ENCODE measurements at regions not wholly inside any gene's neighbourhood (a gene's known extent, or its start where the extent isn't known, plus 50 kb on each side); places are given as distances from the start of the nearest gene placed in this dataset.

DNA sequence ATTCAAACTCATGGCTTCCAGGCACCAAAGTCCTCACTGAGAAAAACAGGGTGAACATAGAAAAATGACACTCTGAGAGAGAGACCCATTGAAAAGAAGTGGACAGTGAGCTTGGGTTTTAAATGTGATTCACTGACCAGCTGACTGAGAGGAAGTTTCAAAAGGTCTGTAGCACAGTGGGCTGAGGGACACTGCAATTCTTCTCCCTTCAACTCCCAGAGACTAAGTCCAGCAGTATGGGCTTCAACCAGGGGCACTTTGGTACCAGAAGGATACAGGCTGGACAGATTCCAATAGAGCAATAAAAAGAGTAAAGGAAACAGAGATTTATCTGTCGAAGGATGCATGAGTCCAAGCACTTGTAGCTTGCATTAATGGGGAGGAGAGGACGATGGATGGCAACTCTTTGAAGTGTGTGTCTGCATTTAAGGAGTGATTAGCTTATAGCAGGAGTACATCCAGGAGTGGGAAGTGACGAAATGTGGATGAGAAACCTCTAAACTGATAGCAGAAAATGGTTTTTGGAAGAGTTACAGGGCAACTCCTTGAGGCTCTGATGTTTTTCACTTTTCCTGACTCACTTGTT lies 117.0 kb upstream of the ANKRD55 start:
- no peak for DNase-seq (ENCODE audit: low read depth in 2 of 2)

DNA sequence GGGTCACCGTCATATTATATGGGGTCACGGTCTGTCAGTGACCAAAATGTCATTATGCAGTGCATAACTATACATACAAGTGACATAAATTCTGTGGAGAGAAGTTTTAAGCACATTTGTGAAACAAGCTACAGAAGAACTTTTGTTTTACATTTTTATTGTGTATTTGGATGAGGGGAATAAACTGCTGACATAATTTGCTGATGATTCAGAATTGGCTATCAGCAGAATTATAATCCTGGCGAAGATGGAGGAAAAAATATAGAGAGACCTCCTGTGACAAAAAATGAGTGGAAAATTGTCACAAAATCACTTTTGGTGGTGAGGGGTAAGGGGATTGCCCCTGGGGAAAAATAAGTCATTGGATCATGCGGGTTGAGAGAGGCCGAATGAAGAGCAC lies 116.3 kb upstream of the ANKRD55 start:
- DNase-seq (ENCODE audit: low read depth in 2 of 2), result no peak

DNA sequence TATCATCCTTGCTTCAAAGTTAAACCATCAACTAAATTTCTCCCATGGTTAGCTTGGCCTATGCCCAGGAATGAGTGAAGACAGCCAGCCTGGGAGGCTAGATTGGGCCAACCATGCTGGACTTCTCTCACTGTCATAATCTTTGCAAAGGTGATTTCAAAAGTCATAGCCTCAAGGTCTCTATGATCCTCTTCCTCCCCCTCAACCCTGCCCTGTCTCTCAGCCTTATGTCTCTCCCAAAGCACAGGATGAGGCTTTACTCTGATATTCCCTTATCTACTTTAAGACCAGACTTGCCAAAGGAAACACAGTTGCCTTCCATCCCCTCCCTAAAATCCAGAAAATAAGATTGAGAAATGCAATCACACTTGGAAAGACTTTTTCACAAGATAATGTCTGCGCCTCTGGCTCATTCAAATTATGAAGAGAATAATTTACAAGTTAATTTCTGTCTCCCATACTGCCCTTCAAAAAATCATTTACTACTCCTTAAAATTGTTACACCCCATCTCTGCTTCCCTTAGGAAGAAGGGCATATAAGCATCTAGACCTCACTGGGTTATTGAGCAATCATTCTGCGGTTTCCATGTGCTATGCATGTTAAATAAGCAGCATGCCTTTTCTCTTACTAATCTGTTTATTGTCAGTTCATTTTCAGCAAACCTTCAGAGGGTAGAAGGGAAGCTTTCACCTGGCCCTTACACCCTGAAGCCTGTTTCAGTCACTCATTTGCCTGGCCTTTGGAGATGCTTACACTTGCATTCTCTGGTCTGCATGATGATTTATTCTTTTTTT lies 113.8 kb upstream of the ANKRD55 start:
- no peak for DNase-seq (ENCODE audit: low read depth in 2 of 2)

DNA sequence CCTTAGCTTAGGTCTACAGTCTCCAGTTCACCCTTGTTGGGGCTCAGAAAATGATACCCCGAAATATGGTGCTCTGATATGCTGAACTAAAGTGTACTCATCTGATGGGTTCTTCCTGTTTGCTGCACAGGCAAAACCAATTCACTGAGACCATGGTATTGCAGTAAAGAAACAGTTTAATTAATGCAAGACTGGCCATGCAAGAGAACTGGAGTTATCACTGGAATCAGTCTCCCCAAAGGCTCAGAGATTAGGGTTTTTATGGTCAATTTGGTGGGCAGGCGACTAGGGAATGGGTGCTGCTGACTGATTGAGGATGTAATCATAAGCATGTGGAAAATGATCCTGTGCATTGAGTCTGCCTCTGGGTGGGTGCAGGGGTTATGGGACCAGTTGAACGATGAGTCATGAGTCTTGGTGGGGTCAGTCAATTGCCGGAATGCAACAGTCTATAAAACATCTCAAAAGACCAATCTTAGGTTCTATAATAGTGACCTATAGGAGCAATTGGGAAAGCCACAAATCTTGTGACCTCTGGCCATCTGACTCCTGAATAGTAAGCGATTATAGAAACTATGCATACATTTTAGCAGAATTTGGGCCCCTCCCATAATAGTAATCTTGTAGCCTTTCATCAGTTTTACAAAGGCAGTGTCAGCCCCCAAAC lies 113.0 kb upstream of the ANKRD55 start:
- DNase-seq (ENCODE audit: low read depth in 2 of 2), result no peak

DNA sequence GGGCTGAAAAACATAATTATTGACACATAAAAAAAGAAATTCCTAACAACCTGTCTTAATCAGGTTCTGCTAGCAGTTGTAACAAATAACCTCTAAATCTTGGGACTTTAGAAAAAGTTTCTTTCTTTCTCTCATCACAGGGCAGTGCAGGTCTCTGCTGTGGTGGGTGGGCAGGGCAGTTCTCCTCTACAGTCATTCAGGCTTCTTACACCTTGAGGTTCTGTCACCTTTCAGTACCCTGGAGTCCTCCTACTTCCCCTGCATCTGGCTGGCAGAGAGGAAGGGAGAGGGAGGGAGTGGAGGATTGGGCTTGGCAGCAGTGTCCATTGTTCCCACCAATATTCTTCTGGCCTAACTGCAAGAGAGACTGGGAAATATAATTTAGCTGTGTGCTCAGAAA lies 112.2 kb upstream of the ANKRD55 start:
- DNase-seq (ENCODE audit: low read depth in 2 of 2), result no peak

DNA sequence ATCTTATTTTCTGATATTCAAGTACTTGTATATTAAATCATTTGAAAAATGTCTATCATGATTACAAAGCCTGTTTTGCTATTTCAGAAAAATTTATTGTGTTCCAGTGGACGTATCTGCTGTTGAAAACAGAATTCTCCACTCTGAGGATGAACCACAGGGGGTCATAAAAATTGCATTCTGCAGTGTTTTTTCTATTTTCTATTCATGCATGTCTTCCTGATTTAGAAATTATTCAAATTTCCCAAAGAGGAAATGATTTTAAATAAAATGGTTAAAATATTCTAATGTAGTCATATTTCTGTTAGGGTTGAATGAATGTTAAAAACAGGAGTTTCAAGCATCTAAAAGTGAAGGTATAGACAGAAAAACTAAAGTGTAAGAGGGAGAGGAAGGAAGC lies 111.5 kb upstream of the ANKRD55 start:
- DNase-seq (ENCODE audit: low read depth in 2 of 2), result no peak

DNA sequence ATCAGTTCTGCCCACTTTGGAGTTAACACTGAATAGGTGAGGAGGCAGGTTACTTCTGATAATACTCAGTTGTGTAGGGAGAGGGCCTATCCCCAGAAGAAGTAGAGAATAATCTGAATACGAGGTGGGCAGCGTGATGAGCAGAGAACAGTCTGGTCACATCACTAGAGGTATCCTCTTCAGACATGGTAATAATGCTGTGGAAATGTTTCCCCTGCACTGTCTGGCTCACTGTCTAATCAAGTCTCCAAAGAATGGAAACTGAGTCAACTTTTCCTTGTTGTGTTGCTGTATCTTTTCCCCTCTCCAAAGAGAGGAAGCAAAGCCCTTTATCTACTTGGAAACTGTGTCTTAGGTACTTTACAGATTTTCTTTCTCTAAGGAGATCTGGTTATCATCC lies 110.9 kb upstream of the ANKRD55 start:
- no peak for DNase-seq (ENCODE audit: low read depth in 2 of 2)

DNA sequence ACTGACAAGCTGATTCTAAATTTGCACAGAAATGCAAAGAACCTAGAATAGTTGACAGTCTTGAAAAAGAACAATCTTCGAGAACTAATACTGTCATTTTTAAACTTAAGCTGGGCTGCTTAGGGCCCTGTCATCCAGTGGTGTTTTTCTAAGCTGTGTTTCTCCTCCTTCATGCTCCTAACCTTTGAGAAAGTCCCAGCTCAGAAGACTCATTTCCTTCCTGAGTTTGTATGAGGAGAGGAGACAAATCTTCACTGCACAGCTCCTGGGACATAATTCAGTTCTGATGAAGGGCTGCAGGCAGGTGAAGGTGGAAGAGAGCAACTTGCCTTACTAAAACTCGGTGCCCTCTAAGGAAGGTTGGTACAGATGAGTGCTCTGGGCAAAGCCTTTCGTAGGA lies 109.5 kb upstream of the ANKRD55 start:
- DNase-seq (ENCODE audit: low read depth in 2 of 2), result no peak

DNA sequence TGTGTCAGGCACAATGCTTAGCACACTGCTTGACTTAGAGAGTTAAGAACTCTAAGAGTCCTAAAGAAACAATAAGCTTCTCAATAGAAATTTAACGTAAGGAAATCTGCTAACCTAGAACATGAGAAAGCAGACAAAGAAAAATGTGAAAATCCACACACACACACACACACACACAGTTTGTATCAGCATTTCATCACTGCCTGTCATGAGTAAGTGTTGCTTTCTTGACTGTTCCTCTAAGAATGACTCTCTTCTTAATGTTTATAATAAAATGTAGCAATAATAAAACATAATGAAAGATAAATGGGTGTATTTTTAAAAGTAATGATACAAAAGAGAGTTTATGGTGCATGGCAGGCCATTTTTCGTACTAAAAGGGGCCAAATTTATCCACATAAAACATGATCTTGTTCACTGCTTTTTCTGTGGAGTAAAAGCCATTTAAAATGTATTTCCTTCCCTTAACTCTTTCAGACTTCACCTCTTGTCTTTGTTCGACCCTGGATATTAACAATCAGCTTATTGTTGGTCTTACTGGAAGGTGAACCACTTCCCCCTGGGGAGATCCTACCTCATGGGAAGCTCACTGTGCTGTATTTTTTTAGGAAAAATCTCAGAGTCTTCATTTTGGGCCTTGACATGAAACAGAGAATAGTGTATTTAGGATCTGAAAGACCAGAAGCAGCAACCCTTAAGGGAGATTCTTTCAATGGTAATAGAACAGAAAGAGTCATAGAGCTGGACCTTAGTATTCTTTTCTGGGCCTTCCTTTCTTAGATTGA lies 107.3 kb upstream of the ANKRD55 start:
- DNase-seq (ENCODE audit: low read depth in 2 of 2), result no peak

DNA sequence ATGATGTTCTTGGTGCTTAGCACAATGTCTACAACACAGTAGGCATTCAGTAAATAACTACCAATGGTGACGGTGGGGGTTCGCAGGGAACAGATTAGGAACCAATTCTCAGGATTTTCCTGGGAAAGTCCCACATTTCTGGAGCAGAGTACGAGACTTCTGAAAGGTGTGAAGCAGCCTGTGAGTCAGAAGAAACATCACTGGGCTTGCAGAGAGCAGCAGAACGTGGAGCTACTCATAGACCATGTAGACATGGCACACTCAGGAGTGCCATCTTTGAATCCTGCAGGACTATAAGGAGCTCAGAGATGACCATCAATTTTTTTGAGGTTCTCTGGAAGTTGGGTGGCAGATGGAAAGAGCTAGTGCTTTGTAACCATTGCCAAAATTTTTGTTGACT lies 106.6 kb upstream of the ANKRD55 start:
- no peak for DNase-seq (ENCODE audit: low read depth in 2 of 2)

DNA sequence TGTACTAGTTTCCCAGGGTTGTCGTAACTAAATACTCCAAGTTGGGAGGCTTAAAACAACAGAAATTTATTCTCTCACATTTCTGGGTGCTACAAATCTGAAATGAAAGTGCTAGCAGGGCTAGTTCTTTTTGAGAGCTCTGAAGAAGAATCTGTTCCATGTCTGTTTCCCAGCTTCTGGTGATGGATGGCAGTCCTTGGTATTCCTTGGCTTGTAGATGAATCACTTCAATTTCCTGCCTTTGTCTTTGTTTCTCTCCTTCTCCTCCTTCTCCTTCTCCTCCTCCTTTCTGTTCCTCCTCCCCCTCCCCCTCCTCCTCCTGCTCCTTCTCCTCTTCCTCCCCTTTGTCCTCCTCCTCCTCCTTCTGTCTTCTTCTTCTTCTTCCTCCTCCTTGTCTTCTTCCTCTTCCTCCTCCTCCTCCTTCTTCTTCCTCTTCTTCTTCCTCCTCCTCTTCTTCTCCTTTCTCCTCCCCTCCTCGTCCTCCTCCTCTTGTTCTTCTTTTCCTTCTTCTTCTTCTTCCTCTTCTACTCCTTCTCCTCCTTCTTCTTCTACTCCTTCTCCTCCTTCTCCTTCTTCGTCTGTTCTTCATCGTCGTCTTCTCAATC lies 104.7 kb upstream of the ANKRD55 start:
- no peak for DNase-seq (ENCODE audit: low read depth in 2 of 2)

DNA sequence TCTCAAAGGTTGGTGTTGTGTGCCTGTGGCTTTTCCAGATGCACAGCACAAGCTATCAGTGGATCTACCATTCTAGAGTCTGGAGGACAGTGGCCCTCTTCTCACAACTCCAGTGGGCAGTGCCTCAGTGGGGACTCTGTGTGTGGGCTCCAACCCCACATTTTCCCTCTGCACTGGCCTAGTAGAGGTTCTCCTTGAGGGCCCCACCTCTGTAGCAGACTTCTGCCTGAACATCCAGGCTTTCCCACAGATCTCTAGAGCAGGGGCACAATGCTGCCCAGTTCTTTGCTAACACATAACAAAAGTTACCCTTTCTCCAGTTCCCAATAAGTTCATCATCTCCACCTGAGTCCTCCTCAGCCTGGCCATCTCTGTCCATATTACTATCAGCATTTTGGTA lies 102.1 kb upstream of the ANKRD55 start:
- no peak for DNase-seq (ENCODE audit: low read depth in 2 of 2)

DNA sequence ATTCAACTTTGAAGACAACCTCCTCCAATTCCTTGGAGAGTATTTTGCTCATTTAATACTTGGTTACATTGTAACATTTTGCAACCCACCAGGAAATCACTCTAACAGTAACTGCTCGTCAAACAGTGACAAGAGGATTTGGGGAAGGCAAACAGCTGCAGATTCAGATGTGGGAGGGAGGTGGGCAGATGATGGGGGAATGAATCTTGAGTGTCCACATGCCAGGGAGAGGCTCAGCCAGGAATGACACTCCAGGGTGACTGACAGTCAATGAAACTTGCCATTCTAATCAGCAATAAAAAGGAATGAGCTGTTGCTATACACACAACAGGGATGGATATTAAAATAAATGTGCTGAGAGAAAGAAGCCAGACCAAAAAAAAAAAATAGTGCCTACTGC lies 97.7 kb upstream of the ANKRD55 start:
- DNase-seq (ENCODE audit: low read depth in 2 of 2), result no peak

DNA sequence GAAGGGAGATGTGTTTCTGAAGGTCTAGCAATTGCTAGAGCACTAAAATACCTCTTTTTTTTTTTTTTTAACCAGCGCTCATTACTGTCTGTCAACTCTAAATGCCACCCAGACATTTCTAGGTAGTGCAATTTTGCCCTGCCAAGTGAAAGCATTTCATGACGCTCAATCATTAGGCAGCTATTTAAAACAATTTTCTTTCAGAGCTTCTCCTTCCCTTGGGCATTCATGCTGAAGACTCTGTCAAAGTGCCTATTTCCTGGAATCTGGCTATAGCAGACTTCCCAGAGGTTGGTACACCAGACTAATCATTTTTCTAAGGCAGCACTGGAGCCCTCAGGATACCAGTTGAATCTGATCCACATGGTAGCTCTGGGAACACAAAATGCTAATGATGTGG lies 97.0 kb upstream of the ANKRD55 start:
- no peak for DNase-seq (ENCODE audit: low read depth in 2 of 2)

DNA sequence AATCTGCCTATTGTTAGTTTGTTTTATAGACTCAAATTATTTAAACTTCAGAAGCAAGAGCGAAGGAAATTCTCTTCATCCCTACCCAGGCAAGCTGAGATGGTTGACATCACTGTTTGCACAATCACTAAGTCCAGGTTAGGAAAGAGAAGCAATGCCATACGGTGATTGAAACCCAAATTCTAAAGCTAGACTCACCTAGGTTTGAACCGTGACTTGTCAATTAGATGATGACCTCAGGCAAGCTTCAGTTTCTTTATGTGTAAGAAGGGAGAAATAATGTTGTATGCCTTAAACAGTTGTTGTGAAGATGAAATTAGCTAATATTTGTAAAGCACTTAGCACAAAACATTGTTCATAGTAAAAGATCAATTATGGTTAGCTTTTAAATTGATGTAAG lies 96.5 kb upstream of the ANKRD55 start:
- DNase-seq (ENCODE audit: low read depth in 2 of 2), result no peak

DNA sequence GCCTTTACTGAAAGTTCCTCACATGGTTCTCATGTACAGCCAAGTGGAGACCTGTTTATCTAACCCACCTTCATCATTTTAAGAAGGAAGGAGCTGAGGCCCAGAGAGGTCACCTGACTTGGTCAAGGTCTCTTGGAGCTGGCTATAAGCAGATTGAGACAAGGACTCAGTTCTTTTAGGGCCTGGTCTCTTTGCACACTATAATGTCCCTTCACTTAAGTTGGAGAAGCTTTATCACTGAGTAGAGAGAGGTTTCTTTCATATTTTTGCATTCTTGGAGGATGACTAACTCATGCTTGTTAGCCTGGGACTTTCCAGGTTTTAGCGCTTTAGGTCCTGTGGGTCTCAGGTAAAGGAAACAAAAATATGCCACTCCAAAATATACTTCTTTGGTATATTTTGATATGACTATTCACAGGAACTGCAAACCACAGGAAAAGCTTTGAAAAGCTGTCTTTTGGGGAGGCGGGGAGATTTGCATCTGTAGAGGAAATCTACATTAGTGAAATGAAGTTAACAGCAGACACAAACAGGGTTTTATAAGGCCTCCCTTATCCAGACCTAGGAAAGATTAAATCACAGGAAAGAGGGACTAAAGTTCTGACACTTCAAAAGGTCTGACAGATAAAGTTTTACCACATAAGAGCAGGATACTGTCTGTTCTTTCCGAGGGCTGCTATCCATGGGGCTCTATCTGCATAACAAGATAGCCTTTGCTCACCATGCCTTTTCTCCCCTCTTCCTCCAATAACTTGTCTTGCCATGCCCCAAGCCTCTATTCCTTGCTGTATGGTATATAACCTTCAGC lies 95.8 kb upstream of the ANKRD55 start:
- DNase-seq (ENCODE audit: low read depth in 2 of 2), result peak in 1 of 2 donors; percentile 23

DNA sequence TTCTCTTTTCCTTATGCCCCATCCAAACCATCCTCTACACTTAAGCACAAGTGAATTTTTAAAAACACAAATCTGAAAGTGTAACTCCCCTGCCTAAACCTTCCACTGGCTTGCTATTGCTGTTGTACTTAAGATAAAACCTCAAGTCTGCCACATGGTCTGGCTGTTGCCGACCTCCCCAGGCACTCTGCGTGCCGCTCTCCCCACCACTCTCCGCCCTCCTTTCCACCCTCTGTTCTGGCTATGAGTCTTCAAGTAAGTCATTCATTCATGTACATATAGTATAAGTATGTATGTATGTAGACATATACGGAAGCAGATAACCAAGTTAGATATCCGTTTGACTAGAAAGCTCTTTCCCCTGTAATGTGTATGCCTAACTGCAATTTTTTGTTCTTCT lies 94.7 kb upstream of the ANKRD55 start:
- no peak for DNase-seq (ENCODE audit: low read depth in 2 of 2)

DNA sequence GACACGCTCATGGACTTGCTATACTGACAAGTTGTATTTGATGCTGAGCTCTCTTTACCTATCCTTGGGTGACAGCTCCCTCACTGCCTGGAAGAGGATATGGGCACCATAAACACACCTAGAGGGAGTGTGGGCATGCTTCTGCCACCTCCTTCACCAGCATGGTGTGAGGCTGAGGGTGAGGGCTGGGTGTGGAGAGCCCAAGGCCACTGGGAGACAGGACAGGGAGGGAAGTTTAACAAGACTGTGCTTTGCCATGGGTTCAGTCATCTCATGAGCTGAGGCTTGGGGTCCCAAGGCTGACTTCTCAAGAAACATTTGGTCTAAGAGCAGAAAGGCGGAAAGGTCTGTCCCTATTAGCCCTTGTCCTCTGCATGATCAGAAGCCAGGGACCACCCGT lies 93.6 kb upstream of the ANKRD55 start:
- no peak for DNase-seq (ENCODE audit: low read depth in 2 of 2)

DNA sequence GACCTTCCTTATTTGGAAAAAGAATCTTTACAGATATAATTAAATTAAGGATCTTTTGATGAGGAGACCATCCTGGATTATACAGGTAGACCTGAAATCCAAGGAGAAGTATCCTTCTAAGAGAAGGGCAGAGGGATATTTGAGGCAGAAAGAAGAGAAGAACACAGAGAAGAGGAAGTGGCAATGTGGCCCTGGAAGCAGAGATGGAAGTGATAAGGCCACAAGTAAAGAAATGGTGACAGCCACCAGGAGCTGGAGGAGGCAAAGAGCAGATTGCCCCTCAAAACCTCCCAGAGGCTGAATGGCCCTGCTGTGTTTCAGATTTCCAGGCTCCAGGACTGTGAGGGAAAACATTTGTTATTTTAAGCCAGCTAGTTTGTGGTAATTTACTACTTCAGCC lies 93.0 kb upstream of the ANKRD55 start:
- no peak for DNase-seq (ENCODE audit: low read depth in 2 of 2)

DNA sequence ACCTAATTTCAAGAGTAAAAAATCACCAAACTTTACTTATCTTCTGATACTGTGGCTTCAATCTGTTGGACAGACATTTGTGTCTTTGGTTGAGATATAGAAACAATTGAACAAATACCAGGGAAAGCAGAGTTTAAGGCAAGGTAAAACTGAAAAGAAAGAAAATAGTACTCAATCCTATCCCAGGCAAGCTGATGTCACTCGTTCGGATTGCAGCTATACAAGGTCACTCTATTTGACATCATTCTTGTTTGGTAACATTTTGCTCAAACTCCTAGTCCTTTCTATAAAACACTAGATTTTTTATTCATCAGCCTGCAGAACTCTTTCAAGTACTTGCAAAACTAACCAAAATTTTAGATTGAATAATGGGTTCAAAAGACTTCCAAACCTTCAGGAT lies 91.9 kb upstream of the ANKRD55 start:
- DNase-seq (ENCODE audit: low read depth in 2 of 2), result no peak

DNA sequence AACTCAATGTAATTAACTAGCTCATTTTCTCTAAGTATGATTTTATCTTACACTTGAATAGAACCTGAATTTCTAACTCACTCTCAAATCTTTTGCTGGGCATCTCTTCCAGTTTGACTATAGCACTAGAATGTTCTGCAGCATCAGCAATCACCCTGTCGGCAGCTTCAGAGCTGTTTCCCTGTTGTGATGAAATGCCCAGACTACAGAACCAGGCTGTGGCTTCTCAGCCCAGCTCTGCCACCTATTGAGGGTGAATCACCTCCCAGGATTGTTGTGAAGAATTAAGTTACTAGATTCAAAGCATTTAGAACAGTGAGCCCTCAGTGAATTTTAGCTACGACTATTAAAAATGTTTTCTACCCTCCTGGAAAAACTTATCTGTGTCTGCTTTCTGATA lies 90.4 kb upstream of the ANKRD55 start:
- DNase-seq (ENCODE audit: low read depth in 2 of 2), result no peak

All from stimulated activated CD8-positive, alpha-beta memory T cell treated with anti-CD3 and anti-CD28 coated beads, Interleukin-2, amount 100 ng/mL, for 1 hour (primary cell).